Testis (tissue), 2 donors: ENCODE measurements at regions not wholly inside any gene's neighbourhood (a gene's known extent, or its start where the extent isn't known, plus 50 kb on each side); places are given as distances from the start of the nearest gene placed in this dataset.

Experiments
- DNase-seq: peaks from one replicate; pipeline ENCODE4 v3.0.0-alpha.2; 2019
- H3K27ac ChIP-seq, 2 donors: fragments of 200-600 bp; sonication (generic); one replicate each; pipeline ENCODE4 v1.5.1; 2019
- H3K27me3 ChIP-seq: fragments of 200-600 bp; sonication (generic); one replicate; pipeline ENCODE4 v1.5.1; 2019
- H3K36me3 ChIP-seq: fragments of 200-600 bp; sonication (generic); one replicate; pipeline ENCODE4 v1.5.1; 2017; ENCODE audit warnings: low read depth; ENCODE audit errors: missing control alignments
- H3K4me1 ChIP-seq: fragments of 200-600 bp; sonication (generic); one replicate; pipeline ENCODE4 v1.5.1; 2019
- H3K4me3 ChIP-seq, 2 donors: fragments of 200-600 bp; sonication (generic); one replicate each; pipeline ENCODE4 v1.5.1; 2017 to 2019
- H3K9me3 ChIP-seq: fragments of 200-600 bp; sonication (generic); one replicate; pipeline ENCODE4 v1.5.1; 2017
- POLR2A ChIP-seq: fragments of 450-650 bp; IDR thresholded peaks from one replicate; pipeline ENCODE4 v1.6.1; 2017; ENCODE audit warnings: antibody characterized with exemption, mild to moderate bottlenecking, moderate library complexity
- WGBS, 2 donors: methylation state at CpG; one replicate each; pipeline ENCODE4 v1.1.5; 2018; 5-methylcytosine and 5-hydroxymethylcytosine counted together
- intact Hi-C: fragments of 100-400 bp; cut with DNase I; formaldehyde crosslinking; loops from one replicate; pipeline ENCODE4 v1.15.1; 2023; ENCODE audit warnings: low total_unique reads
- TF ChIP-seq, protein P1 (sequence below), 3 experiments: fragments of 450-650 bp in 2 of 3; fragments of 200-600 bp in 1 of 3; sonication (generic) in 1 of 3; IDR thresholded peaks; one replicate each; pipeline ENCODE4 v1.5.1; 2016 to 2019; ENCODE audit warnings: antibody characterized with exemption in 3 of 3, mild to moderate bottlenecking in 2 of 3, moderate library complexity in 1 of 3

DNA sequence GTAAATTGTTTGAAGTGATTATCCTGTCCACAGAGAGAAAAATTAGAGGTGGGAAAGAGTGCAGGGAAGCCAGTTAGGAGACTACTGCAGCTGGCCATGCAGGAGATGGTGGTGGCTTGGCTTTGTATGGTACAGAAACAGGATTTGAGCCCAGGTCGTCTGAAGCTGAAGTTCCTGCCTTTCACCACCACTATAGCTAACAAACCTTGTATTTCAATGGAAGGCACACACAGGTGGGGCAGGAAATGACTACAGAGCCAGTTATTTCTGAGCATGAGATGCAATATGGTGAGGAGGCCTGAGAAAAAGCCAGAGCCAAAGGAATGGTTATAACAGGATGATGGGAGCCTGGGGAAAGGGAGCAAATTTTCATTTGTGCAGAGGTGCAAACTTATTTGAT lies 103.9 kb downstream of the BTG1 start:
- no peaks in the 10 kb centered on the region for H3K4me1 ChIP-seq
- no peaks in the 10 kb centered on the region for H3K9me3 ChIP-seq
- WGBS, 2 donors: 63 to 76% methylated on average over 1 of the region's 1 CpG
- no peak overlapping the region for H3K4me3 ChIP-seq
- intact Hi-C loops: no loop called here
- TF ChIP-seq POLR2A: no peak
- TF ChIP-seq, protein P1, sequence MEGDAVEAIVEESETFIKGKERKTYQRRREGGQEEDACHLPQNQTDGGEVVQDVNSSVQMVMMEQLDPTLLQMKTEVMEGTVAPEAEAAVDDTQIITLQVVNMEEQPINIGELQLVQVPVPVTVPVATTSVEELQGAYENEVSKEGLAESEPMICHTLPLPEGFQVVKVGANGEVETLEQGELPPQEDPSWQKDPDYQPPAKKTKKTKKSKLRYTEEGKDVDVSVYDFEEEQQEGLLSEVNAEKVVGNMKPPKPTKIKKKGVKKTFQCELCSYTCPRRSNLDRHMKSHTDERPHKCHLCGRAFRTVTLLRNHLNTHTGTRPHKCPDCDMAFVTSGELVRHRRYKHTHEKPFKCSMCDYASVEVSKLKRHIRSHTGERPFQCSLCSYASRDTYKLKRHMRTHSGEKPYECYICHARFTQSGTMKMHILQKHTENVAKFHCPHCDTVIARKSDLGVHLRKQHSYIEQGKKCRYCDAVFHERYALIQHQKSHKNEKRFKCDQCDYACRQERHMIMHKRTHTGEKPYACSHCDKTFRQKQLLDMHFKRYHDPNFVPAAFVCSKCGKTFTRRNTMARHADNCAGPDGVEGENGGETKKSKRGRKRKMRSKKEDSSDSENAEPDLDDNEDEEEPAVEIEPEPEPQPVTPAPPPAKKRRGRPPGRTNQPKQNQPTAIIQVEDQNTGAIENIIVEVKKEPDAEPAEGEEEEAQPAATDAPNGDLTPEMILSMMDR (IDR thresholded peaks at IDR 0.05): no peak
- no peak overlapping the region for H3K27ac ChIP-seq
- no peaks in the 10 kb centered on the region for H3K36me3 ChIP-seq
- no peaks in the 10 kb centered on the region for H3K27me3 ChIP-seq
- DNase-seq: no peak

DNA sequence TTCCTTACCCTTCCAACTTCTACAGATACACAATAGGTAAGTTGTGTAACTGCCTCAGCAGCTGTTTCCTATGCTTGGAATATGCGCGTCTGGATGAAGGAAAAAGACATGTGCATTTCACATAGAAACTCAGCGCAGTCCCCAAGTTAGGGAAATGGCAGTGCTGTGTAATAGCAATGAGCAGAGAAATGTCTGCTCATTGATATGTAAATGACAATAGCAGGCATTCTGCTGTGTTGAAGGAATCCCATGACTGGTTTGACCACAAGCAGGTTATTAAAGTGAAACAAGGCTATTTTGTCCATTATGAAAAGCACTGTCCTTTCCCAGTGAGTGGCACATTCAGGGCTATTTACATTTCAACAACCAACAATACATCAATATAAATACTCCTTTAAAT lies 106.6 kb downstream of the BTG1 start:
- Histone ChIP-seq H3K27me3 (no peaks in the 10 kb centered on the region), H3K36me3 (no peaks in the 10 kb centered on the region), H3K4me1 (no peaks in the 10 kb centered on the region), H3K9me3 (no peaks in the 10 kb centered on the region), H3K4me3 (no peak overlapping the region), H3K27ac (no peak overlapping the region)
- TF ChIP-seq POLR2A: no peak
- TF ChIP-seq, protein P1 (IDR thresholded peaks at IDR 0.05): no peak
- WGBS, 2 donors: 45 to 67% methylated on average over 3 of the region's 3 CpGs
- DNase-seq: no peak
- intact Hi-C loops: no loop called here

DNA sequence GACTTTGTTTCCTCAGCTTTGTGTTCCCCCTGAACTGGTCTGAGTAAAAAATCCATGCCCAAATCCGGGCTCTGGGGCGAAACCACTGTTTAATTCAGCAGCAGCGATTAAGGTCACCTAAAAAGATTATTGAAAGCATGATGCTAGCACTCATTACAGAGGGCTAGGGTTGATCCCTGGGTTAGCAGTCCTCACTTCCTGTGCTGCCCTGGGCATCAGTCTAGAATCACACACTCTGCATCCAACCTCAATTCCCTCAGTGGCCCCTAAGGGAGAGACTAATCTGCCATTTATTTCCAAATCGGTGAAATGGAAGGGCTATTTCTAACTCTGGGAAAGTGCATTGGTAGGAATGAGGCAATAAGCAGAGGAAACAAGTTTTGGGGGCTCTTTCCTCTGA lies 107.2 kb downstream of the BTG1 start:
- H3K36me3 ChIP-seq: no peaks in the 10 kb centered on the region
- 68 to 89% methylated on average over 4 of the region's 4 CpGs for WGBS, 2 donors
- DNase-seq: no peak
- H3K27ac ChIP-seq: no peak overlapping the region
- intact Hi-C loops: no loop called here
- no peaks in the 10 kb centered on the region for H3K4me1 ChIP-seq
- no peaks in the 10 kb centered on the region for H3K9me3 ChIP-seq
- no peaks in the 10 kb centered on the region for H3K27me3 ChIP-seq
- TF ChIP-seq, protein P1 (IDR thresholded peaks at IDR 0.05): no peak
- TF ChIP-seq POLR2A: no peak
- no peak overlapping the region for H3K4me3 ChIP-seq

DNA sequence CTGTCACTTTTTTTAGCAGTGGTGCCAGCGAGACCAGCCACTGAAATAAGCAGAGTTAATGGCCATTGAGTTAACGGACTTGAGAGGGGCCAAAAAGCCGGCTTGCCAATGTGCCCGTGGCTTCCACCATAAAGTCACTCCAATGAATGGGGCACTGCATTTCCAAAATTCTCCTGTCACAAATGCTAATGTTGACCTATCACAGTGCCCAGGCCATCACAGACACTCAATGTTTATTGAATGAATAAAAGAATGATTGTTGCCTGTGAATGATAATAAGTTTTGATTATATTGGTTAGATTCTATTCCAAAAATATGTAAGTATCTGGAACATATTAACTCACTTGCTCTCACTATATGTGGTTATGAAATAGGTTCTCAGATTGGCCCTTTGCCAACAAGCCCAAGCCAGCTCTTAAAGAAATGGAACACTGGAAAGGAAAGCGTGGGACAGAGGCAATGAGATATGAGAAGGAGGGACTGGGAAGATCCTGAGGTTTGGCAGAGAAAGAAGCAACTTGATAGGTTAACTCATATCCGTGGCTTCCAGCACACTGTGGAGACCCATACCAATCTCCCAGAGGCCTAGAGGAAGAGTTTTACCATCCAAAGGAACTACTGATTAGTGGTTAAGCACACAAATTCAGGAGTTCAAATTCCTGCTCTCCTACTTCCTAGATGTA lies 108.7 kb downstream of the BTG1 start:
- Histone ChIP-seq H3K27me3 (no peaks in the 10 kb centered on the region), H3K36me3 (no peaks in the 10 kb centered on the region), H3K27ac (no peak overlapping the region), H3K9me3 (no peaks in the 10 kb centered on the region), H3K4me3 (no peak overlapping the region), H3K4me1 (no peaks in the 10 kb centered on the region)
- intact Hi-C loops: no loop called here
- WGBS, 2 donors: 89 to 93% methylated on average over 6 of the region's 6 CpGs
- no peak for TF ChIP-seq POLR2A
- TF ChIP-seq, protein P1 (IDR thresholded peaks at IDR 0.05): no peak
- DNase-seq: no peak

DNA sequence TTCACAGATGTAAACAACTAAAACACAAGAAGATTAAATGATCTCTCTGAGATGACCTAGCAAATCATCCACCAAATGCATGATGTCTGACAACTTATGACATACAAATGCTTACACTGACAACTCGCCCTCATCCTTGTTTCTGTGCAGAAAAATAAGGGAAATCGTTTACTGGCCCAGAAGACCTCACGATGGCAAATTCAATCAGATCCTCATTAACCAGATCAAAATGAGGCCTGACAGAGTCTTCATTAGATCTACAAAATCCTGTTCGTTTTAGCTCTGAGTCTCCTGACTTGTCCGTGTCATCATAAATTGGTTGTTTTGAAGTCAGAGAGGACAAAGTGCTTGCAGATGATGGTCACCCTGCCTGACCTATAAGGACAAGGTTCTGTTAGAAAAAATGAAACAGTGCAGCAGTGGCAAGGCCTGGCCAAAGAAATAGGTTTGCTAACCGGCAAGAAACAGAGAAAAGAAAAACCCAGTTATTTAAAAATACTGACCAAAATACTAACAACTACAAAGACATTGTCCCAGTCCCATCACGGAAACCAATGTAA lies 109.5 kb downstream of the BTG1 start:
- Histone ChIP-seq H3K27me3 (no peaks in the 10 kb centered on the region), H3K4me1 (no peaks in the 10 kb centered on the region), H3K27ac (no peak overlapping the region), H3K9me3 (no peaks in the 10 kb centered on the region), H3K4me3 (no peak overlapping the region), H3K36me3 (no peaks in the 10 kb centered on the region)
- intact Hi-C loops: no loop called here
- no peak for DNase-seq
- TF ChIP-seq, protein P1 (IDR thresholded peaks at IDR 0.05): no peak
- TF ChIP-seq POLR2A: no peak
- WGBS, 2 donors: 89 to 95% methylated on average over 7 of the region's 7 CpGs
